ENCODE measurements at regions not wholly inside any gene's neighbourhood (a gene's known extent, or its start where the extent isn't known, plus 50 kb on each side); places are given as distances from the start of the nearest gene placed in this dataset.
"Not testable (repeated sequence)": the region's sequence is repeated elsewhere in the genome, so short reads cannot be mapped to it uniquely, and the experiment has no call there.

DNA sequence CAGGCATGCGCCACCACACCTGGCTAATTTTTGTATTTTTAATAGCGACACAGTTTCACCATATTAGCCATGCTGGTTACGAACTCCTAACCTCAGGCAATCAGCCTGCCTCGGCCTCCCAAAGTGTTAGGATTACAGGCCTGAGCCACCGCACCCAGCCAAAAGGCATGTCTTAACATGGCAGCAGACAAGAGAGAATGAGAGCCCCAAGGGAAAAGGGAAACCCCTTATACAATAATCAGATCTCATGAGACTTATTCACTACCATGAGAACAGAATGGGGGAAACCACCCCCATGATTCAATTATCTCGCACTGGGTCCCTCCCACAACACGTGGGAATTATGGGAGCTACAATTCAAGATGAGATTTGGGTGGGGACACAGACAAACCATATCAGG, 65.9 kb upstream of the ELK3 start:
- TF ChIP-seq POLR2AphosphoS5 (IDR thresholded peaks at IDR 0.05; ENCODE audit: borderline replicate concordance, low read depth, low read length); EZH2 (IDR thresholded peaks at IDR 0.05); FOXP2 (optimal IDR thresholded peaks at IDR 0.05; ENCODE audit: control extremely low read depth, extremely low read length, insufficient read depth): not testable (repeated sequence)

All from SK-N-MC (cell line).